ENCODE measurements at regions not wholly inside any gene's neighbourhood (a gene's known extent, or its start where the extent isn't known, plus 50 kb on each side); places are given as distances from the start of the nearest gene placed in this dataset.

DNA sequence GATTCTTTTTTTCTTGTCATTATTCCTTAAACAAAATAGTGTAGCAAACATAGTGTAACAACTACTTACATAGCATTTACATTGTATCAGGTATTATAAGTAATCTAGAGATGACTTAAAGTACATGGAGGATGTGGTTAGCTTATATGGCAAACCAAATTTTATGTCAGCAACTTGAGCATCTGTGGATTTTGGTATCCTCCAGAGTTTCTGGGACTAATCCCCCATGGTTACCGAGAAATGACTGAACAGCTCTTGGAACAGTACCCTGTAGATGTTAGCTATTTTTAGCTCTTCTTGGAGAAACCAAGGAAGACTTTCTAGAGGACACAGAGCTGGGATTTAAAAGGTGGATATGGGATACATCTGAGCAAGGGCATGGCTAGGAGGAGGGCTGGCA is 157.6 kb upstream of the KLF4 start:
- DNase-seq, result no peak

DNA sequence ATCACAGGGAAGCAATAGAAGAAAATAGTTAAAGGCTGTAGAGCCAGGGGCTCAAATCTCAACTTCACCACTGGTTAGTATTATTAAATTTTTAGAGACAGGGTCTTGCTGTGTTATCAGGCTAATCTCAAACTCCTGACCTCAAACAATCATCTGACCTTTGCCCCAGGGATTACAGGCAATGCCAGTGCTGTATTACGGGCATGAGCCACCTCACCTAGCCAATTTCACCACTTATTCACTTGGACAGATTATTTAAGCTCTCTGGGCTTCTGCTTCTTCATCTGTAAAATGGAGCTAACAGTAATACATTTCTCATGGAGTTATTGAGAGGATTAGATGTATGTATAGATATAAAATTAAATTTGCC is 155.9 kb upstream of the KLF4 start:
- DNase-seq, result no peak

DNA sequence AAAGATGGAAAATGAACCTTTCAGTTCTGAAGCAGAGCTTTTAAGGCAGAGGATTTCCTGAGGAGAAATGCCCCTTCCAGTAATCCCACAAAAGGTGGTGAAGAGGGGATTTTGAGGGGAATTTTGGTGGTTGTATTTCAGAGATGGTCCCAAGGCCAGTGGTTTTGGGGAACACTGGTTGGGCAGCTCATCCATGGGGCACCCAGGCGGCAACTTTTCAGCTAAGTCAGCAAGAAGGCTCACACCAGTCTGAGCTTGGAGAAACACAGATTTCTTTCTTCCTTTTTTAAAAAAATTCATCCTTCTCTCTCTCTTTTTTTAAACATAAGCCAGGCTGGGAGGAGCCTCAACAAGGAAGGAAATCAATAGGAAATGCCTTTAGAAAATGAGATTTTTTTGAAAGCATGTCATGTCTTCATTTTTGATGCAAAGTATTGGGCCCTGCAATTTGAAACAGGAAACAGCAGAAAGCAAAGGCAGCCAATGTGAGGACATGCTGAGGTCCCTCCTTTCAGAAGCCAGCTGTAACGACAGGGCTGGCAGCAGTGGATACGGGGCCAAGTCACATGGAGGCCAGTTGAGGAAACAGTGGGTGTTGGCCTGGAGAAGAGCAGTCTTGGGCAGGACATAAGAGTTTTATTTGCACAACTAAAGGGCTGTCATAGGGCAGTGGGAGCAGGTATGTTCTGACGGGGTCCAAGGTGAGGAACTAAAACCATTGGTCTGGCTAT is 155.3 kb upstream of the KLF4 start:
- no peak for DNase-seq

DNA sequence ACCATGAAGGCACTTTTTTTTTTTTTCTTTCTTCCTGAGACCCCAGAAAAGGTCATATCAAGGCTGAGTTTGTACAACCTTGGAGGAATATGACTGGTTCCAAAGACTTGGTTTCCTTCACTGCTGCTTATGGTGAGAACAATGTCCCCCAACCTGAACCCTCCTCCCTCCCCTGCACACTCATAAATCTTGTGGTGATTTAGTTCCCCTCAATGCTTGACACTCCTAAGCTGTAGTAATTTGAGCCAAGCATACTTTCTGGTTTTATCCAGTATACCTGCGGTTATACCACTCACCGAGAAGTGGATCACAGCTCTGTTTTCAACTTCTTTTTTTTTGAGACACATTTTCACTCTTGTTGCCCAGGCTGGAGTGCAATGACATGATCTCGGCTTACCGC is 149.9 kb upstream of the KLF4 start:
- no peak for DNase-seq

DNA sequence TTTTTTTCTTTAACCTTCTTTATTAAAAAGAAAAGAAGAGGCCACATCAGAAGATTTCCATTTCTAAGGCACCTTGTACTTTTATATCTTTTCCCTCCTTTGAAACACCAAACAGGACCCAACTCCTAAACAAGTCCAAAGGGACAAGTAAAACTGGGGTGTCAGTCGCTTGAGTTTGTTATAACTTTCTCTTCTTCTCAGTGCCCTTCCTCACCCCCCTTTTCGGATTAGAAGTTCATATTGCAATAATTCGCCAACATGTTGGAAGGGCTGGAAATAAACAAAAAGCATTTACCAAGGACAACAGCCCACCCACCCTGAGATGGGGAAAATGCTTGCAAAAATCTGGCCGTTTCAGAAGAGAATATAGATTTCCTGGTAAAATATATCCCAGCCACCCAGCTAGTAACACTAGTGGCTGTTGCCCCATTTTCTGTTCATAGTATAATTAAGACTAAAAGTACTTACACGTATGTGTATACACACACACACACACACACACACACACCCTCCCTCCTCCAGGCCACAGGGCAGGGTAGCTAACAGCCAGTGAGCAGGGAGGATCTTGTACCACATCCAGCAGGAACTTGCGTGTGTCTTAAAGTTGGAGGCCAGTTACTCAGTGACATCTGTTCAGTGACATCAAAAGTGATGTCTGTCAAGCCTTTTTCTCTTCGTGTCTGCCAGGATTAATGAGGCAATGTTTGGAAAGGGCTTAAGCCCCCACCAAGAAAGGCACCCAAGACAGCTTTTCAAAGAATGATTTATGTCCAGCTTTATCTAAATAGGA is 149.1 kb upstream of the KLF4 start:
- DNase-seq, result no peak

DNA sequence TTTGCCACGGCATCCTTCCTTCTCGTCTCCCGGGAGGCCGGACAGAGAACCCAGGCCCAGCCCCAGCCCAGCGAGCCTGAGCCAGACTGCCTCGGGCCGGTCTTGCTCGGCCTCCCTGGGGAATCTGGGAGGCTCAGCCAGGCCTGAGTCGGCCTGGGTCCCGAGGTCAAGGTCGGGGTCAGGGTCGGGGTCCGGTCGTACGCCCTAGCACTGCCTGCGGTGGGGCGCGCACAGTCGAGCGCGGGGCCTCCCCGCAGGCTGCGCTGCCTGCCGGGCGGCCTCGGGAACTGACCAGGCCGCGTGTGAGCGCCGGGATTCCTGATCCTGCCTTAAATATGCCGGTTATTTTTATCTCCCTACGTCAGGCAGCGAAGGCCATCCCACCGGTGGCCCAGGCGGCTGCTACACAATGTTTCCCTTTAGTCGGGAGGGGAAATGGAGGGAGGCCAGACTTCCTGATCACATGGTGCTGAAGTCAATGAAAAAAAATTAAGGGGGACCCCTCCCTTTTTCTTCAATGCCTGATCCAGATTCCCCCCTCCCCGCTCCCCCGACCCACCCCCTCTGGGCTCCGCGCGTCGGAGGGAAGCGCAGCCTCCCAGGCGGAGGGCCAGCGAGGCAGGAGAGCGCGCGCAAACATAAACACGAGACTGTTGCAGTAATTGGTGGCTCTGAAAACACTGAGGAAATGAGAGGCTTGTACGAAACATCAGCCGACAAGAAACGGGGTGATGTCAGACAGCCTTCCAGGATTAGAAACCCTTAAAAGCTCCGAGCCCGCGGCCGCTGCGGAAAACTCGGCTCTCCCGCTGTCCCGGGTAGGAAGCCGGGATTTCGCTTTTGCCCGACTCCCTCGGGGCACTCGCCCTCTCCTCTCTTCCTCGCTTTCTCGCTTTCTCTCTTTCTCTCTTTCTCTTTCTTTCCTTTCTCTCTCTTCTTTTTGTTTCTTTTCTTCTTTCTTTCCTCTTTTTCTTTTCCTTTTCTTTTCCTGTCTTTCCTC is 148.2 kb upstream of the KLF4 start:
- DNase-seq, result peak; percentile 83

DNA sequence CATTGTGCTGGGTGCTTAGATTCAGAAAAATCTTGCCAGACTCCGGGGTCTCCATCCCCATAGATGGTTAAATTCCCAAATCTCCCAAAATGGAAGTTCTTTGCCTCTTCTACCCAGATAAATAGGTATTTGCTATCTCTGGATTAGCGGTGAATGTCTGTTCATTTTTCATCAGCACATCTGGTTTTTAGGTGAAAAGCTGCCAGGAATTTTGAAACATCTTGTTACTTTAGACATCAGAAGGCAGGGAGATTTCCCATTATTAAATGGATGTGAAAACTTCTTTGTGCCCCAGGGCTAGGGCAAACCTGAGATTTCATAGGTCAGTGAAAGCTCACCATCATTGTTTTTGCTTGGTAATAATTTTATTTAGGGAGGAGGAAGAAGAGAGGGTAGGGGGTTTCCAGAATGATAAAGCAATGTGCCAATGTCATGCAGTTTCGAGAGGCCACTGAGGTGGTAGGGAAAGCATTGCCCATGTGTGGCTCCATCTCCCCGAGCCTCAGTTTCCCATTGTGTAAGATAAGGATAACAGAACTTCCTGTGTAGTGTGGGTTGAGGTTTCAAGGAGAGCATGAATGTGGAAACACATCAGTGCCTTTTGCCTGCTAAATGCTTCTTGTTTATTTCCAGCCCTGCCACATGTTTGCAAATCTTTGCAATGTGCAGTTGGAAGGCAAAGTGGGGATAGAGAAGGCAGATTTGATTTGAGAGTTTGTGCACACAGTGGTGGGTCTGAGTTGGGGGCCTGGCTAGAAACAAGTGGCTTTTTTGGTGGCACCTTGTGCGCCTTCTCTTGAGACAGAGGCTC is 147.2 kb upstream of the KLF4 start:
- DNase-seq, result no peak

DNA sequence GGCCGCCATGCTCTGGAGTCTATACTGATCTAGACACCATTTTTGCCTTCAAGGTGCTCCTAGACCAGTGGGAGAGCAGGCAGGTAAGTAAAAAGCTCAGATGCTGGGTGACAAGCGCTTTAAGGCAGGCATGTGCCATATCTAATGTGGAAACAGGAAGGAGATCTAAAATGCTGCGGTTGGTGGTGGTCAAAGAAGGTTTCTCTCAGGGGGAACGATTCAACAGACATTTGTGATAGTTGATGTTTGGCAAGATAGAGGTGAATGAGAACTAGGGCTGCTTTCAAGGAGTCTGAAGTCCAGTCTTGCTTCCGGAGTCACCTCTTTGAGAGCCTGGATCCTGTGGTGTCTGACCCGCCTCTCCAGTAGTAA is 146.2 kb upstream of the KLF4 start:
- DNase-seq, result no peak

DNA sequence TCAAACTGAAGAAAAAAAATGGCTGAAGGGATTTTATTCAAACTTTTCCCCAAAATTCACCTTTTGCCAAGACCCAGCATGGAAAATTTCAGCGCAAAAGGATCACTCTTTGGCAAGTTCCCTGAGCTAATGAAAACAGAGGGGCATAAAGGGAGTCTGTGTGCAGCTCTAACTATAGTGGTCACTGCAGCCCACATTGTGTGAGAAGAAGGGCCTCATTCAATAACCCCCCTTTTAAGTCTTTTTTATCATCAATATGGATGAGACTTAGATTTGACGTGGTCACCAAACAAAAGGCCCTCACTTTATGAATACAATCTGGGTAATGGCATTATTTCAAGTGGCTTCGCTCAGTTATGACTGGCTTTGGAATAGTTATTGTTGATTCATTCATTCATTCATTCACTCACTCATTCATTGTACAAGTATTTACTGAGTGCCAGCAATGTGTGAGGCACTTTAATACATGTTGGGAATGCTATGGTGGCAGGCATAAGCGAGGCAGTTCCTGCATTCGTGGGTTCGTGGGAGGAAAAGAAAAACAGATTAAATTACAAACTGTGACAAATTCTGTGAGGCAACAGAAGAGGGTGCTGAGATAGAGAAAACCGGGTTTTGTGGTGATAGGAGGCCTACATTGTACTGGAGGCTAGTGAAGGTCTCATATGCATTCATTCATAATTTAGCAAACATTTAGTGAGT is 145.7 kb upstream of the KLF4 start:
- DNase-seq, result peak; percentile 67

DNA sequence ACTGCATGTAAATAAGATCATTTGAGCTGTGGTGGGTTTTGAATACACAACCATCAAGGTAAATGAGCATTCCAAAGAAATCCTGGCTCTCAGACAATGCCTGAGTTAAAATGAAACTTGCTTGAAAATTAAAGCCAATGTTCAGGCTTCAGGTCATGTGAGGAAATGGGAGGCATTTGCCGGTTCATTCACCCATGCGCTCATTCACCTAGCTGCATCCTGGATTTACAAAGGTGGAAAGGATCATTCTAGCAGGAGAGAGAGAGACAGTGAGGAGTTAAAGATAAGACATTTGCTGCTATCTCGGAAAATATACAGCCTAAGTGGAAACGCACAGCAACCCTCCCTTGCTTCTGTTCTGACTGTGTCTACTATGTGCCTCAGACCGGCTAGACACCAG is 143.8 kb upstream of the KLF4 start:
- DNase-seq, result no peak

DNA sequence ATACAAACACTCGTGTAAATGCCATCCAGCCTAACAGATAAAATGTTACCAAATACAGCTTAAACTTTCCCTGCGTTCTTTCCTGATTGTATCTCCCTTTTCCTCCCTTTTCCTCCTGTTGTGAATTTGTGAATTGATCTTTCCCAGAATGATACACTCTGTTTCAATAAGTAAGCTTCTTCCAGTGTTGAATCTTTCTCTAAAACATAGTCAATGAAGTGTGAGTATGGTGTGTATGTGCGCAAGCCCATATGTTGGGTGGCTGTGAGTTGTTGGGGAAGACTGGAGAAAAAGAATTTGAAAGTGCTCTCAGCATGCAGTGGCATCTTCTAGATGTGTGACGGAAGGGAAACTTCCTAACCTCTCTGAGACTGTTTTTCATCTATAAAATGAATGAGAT is 143.1 kb upstream of the KLF4 start:
- no peak for DNase-seq

DNA sequence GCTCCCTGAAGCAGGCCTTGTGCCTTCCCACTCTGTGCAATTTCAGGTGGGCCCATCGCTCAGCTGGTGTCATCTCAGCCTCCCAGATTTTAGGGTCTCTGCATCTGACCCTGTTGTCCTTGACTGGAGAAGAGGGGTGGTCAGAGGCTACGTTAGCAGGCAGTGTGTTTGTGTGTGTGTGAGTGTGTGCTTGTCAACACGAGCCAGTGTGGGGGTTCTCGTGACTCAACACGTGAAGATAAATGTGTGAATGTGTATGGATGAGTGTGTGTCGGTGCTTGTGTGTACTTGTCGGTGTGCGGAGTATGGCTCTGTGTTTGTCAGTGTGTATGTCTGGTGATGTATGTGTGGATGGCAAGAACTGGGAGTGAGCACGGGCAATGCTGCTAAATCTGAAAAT is 142.6 kb upstream of the KLF4 start:
- no peak for DNase-seq

DNA sequence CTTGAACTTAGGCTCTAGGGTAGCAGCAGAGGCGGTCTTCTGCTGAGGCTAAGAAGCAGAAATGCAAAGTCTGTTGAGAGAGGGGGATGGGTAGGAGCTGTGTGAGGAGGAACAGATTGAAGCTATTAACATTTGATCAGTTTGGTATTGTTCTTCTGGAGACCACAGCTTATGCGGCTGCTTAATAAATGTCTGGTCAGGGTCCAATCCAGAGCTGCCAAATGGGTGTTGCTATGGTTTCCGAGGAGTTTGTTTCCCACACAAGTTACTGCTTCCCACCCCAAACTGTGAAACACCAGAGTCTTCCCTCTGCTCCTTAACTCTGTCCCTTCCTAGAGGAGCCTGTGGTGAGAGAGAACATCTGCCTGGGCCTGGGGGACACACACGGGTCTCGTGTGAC is 142.2 kb upstream of the KLF4 start:
- no peak for DNase-seq

DNA sequence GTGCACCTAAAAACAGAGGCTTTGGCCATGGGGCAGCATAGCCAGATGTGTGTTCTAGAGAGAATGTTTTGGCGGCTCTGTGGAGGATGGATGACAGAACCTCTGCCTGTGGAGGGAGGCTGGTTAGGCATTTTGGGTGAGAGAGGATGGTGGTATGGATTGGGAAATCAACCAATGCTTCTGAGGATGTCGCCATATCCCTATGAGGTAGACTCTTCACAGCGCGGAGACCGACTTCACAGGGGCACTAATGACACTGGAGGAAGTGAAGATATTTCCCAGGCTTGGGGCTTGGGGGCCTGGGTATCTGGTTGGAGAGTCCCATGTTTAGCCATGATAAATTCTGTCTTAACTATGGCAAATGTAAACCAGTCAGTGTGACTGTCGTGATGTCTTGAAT is 140.6 kb upstream of the KLF4 start:
- no peak for DNase-seq

DNA sequence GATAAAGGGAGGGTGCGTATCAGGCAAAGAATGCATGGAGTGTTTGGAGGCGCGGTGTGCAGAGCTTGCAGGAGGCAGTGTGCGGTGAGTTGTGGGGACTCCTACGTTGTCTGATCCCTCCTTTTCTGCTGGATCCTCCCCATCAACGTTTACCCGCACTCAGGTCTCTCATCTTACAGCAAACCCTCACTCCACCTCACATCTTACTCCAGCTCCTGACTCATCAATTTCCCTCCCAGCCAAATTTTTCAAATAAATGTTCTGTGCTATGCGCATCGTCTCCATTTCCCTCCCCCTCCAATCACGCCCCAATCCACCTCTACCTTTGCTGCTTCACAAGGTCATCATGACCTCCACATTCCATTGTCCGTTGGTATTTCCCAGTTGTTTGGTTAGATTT is 138.9 kb upstream of the KLF4 start:
- DNase-seq, result no peak

DNA sequence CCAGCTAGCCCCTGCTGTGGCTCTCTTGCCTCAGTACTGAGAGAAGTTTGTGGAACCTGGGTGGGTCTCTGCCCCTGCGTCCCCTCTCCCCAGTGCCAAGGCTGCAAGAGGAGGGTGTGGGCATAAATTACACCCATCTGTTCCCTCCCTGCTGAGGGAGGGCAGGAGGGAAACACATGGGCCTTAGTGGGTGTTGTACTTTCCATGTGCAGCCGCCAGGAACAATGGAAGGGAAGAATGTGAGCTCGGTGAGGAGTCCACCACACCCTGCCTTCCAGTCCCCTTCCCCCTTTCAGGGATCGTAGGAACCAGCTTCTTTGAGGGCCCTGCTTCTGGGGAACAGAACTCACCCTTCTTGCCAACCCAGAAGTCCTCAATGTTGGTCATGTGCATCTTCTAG is 138.2 kb upstream of the KLF4 start:
- no peak for DNase-seq

DNA sequence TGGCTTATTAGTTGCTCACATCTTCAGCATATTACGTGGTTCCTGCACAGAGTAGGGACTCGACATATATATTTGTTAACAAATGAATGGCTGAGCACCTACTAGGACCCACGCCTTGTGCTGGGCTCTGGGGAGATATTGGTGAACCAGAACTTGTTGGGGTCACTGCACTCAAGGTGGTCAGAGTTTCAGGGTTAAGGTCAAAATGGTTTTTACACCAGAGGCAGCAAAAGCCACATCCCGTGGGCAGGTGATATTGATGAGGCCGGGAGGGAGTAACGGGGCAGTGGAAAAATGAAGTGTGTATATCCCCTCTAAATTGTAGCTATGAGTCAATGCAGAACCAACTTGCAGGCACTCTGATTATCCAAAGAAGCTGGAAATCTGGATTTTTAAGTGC is 136.5 kb upstream of the KLF4 start:
- DNase-seq, result no peak

DNA sequence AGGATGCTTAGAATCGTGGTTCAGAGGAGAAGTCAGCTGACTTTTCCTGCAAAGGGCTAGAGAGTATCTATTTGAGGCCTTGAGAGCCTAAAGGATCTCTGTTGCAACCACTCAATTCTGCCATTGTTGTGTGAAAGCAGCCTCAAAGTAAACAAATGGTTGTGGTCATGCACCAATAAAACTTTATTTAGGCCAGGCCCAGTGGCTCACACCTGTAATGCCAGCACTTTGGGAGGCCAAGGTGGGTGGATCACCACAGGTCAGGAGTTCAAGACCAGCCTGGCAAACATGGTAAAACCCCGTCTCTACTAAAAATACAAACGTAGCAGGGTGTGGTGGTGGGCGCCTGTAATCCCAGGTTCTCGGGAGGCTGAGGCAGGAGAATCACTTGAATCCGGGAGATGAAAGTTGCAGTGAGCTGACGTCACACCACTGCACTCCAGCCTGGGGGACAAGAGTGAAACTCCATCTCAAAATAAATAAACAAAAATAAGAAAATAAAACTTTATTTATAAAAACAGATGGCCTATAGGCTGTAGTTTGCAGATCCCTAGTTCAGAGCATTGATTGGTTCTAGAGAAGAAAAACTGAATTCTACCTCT is 135.9 kb upstream of the KLF4 start:
- DNase-seq, result no peak

DNA sequence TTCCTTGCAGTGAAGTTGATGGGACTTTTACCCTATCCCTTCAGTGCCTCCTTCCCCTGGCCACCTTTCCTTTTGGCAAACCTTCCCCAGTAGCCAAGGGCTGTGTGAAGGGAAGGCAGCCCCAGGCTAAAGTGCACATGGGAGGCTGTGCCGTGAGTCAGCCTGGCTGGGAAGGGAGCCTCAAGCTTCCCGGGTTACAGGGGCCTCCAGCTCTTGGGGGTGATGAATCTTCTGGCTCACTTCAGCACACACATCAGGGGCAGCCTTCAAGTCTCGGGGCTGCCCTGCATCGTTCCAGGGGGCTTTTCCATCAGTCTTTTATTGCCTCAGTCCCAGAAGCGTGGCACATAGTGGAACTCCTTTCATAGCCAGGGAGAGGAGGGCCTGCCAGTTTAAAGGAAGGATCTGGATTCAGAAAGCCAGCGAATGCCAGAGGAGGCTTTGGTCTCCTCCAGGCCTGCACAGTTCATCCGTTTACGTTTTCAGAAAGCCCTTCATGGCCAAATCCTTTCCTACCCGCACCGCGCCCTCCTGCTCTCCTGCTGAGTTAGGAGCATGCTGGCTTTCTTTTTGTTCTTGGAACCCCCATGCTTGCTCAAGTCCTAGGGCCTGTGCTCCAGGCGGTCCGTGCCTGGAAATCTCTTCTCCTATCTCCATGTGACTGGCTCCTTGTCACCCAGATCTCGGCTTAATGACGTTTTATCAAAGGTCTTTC is 134.8 kb upstream of the KLF4 start:
- no peak for DNase-seq

DNA sequence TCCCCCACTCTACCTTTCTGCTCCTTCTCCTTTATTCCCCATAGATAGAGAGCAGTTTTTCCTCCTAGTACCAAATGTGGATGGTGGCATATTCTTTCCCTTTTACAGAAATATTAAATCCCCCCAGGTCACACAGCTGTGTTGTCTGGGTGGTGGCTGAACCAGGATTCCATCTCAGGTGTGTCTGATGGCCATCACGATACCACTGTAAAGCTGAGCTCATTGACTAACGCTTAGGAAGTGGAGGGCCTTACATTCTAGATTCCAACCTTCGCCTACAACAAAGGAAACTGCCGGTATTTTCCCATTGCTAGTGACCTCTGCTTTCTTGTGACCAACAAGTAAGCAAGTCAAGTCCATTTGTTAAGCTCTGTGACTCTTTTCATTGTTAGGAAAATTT is 131.9 kb upstream of the KLF4 start:
- DNase-seq, result no peak

DNA sequence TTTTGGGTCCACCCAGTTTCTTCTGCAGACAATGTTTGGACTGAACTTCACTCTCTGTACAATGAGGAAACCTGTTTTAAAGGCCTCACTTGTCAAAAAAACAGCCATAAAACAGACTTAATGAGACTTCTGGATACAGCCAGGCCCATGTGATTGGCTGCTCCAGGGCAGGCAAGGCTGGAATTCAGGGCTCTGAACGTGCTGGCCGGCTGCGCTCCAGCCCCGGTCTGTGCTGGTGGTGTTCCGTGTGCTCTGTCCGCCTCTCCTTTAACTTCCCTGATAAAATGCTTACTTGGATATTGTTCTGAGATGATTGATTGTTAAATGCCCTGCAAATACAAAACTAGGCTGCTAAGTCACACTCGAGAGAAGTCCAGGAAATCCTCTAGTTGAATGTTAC is 131.2 kb upstream of the KLF4 start:
- peak; percentile 12 for DNase-seq
